Stimulated activated CD8-positive, alpha-beta memory T cell treated with anti-CD3 and anti-CD28 coated beads, Interleukin-12 subunit alpha, Interleukin-12 subunit beta, amount 100 ng/mL, for 24 hours (primary cell): ENCODE measurements at regions not wholly inside any gene's neighbourhood (a gene's known extent, or its start where the extent isn't known, plus 50 kb on each side); places are given as distances from the start of the nearest gene placed in this dataset.

Source experiments
- DNase-seq: peaks from one replicate; pipeline ENCODE4 v3.0.0-alpha.2; 2020; ENCODE audit errors: extremely low read depth

DNA sequence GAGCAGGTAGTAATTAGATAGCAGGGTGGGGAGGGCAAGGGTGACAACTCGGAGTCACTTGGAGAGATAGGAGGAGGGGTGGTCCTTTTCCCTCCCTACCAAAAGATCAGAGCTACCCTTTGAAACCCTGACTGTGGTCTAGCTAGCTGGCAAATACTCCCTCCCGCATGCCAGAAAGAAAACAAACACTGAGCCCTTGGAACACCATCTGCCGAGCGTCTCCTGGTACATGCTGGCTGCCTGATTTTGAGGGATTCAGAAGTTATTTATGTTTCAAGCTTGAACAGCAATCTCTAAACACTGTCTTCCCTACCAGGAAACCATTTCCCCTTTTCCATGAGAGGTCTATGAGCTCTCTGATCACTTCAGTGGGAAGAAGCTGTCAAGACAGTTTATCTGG lies 291.6 kb upstream of the CFAP20DC start:
- no peak for DNase-seq

DNA sequence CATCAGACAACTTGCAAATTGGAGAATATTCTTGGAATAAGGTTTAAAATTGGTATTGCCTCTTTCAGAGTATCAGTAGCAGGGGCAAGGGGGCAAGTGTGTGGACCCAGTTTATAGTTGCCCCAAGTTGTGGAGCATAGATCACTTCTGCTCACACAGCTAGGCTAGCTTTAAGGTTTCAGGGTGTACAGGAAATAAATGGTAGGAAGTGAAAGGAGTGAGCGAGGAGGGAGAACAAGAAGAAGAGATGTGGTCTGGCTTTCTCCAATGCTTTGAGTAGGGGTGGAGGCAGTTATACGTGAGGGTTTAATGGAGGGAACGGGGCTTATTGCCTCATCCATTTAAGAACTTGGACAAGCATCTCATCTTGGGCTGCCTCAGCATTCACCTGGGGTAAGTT lies 290.0 kb upstream of the CFAP20DC start:
- no peak for DNase-seq

DNA sequence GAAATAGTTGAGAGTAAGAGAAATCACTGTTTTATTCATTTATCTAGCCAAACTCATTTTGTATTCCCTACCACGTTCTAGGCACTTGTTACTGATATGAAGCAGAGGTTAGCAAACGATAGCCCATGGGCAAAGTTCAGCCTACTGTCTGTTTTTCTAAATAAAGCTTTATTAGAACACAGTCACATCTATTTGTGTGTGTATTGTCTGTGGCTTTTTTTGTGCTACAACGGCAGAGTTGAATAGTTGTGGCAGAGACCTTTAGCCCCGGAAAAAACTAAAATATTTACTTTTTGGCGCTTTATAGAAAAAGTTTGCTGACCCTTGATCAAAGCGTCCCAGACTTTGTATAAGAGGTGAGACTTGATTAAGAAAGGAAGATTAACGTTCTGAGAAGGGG lies 289.1 kb upstream of the CFAP20DC start:
- no peak for DNase-seq

DNA sequence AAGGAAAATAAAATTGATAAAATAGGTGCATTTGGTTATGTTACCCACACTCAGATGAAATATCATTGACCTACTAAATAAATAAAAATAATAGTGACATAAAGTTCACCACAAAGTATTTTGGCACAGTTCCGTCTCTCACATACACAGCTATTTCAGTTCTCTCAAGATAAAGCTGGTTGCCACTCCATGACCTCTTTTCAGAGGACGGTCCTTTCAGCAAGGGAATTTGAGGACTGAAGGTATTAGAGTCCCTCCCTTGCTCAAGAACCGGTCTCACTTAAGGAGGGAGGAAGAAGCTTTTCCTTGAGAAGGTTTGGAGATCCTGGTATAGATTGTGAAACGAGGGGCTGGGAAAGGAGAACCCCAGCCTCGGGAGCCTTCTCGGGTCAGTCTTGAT lies 285.5 kb upstream of the CFAP20DC start:
- no peak for DNase-seq

DNA sequence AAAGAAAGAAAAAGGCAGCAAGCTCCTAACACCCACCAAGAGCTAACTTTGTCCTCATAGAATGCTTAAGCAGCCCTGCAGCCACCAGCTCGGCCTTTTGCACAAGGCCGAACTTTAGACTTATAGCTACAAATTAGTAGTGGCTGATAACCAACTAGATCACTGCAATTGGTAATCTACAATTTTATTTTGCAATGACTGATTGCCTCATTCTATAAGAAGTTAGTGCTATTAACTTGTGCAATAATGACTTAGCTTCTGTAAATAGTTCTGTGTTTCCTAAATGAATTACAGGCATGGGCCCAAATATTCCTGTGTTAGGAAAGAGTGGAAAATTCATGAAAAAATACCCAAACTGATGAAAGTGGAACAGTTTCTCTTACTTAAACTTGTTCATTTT lies 284.8 kb upstream of the CFAP20DC start:
- no peak for DNase-seq

DNA sequence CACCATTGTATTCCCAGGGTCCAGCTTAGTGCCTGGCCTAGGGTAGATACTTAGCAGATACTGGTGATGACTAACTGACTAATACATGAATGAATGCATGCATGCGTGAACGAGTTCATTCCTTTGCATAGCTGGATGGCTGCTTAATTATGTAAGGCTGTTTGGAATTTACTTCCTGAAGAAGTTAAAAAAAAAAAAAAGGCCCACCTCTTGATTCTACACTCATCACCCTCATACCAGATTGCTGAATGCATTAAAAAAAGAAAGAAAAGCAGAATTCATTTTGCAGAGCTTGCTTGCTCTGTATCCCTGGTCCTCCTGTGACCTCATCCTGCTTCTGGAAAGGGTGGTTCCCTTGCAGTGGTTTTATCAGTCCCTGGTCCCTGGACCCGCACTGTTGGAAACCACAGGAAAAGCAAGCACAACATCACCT lies 277.6 kb upstream of the CFAP20DC start:
- no peak for DNase-seq

DNA sequence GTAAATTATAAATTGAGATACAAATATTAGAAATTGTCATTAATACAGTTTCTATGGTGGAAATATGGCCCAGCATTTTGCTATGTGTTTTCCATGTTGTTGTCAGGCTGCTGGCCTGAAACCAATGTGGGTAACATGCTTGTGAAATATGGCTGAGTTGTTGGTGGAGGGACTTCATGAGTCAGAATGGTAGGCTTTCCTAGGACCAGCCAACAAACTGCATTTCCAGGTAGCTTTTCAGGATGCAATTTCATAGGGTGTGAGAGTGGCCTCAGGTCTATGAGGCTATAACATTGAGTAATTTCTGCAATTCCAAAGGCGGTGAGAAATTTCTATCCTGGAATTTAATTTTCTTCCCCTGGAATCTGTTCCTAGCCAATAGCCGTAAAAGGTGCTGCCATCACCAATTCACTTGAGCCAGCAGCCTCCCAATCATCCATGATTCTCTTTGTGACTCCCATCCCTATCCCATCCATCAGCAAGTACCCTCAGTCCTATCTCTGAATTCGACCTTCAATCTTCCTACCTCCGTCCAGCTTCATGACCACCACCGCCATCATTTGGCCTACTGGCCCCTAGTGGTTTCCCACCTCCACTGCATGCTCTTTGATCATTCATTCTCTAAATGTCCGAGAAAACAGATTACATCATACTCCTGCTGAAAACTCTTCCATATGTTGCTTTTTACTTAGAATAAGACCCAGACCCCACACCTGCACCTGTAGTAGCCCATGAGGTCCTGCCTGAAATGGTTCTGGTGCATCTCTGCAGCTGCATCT lies 276.6 kb upstream of the CFAP20DC start:
- DNase-seq = no peak

DNA sequence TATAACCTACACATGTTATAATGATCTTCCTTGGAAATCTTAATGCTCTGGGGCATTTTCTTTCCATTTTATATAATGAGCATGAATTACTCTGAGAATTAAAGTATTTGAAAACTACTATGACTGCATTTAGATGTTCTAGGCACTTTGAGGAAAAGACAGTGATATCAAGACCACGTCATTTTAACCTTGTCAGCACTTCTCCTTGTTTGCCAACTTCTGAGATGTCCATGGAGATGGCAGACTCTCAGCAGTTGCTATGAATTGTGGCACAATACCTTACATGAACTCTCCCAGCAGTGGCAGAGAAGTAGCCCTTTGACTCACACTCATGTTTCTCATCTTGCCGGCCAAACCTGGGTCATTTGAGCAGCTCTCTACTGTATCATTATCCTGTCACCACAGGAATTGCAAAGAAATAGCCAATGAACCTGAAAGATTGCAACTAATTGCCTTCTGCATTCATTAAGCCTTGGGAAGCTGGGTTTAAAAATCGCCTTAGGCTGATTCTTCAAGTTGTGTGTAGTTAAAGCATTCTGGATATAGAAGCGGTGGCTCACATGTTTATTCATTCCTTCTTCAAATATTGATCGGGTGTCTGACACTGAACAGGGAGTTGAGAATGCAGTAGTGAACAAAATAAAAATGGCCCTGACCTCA lies 272.2 kb upstream of the CFAP20DC start:
- no peak for DNase-seq

DNA sequence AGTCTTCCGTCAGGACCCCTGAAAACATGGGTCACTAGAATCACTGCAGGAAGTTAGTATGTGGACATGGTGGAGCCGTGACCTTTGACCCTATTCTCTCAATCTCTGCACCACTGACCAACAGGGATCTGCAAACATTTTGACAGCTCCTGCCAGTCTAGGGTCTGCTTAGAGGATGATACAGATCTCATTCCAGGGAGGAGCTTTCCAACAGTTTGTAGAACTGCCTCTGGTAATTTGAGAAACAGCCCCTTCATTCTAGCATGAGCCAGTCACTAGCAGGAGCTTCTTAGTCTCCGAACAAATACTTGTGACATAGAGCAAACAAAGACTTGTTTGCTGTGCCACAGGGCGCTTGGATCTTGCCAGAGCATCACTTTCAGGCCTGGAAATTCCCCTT lies 270.3 kb upstream of the CFAP20DC start:
- no peak for DNase-seq

DNA sequence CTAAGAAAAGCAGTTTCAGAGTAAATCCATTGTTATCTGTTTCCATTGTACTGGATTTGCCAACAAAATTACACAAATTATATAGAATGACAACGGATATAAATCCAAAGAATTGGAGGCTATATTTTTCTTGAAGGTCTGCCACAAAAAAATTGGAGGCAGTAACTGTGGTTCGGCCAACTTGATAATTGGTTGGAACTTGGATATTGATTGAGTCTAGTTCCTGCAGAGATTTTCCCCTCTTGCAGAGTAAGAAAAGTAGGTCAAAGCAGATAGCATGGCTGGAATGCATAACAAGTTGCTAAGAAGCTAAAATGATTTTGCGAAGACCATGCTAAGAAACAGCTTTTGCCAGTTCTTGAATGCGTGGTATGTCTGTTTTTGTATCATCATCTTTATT lies 269.6 kb upstream of the CFAP20DC start:
- DNase-seq = no peak

DNA sequence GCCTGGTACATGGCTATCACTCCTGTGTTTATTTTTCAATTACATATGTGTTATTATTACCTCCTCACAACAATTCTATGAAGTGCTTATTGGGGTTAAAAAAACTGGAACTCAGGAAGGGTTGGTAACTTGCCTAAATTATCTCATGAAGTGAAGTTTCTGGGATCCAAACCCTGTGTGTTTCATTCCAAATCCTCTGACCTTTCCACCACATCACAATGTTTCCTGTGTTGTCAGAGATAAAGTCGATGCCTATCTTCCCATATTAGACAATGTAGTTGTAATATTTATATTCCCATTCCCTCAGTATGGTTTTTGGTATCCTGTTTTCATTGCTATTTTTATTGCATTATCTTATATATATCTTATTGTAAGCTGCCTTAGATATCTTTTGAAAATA lies 269.1 kb upstream of the CFAP20DC start:
- no peak for DNase-seq

DNA sequence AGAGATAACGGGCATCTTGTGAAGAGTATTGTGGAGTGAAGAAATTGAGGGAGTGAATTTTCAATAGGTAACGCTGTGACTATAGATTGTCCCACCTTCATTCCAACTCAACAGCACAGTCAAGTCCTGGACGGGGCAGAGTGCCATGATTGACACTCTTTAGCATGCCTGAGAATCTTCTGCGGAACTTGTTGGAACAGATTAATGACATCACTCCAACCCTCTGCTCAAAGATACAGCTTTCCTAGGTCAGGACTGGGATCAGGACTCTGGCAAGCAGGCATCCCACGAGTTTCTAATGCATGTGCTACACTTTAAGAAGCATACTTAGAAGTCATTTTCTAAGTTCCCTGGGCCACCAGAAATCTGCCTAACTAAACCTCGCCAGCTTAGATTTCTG lies 267.6 kb upstream of the CFAP20DC start:
- no peak for DNase-seq

DNA sequence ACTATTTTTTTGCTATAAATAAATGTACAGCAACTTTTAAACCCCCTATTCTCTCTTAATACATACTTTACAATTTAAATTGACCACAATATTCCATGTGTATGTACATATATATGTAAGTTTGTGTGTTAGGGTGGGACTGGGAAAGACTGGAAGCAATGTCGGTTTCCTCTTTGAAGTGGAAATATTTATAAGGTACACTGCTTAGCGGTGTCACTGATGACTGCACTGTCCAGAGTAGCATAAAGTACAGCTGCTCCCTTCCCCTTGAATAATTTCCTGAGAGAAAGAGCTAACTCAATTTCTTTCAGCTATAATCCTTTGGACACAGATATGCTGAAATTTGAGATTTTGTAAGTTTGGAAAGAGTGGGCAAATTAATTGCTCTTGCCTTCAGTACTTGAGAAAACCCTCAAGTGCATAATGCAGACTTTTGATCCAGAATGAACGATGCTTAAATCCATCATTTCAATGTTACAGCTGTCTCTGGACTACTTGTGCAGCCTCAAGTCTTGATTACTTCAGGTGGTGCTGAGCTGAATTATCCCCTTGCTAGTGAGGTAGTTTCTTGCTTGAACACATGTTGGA lies 267.0 kb upstream of the CFAP20DC start:
- no peak for DNase-seq

DNA sequence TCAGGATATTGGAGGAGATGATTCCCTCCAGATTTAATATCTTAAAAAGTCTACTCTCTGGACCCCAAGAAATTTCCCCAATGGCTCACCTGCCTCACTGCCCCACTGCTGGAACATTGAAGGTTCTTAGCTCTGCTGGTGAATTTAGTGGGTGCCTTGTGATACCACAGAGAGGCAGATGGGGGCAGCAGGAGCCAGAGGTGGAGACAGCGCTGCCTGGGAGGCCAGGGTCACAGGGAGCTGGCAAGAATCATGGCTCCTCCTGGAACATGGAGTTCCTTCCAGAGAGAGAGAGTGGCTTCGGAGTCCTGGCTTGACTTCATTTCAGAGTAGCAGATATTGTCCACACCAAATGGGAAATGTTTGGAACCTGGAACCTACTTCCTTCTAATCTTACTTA lies 263.5 kb upstream of the CFAP20DC start:
- DNase-seq = peak; percentile 12

DNA sequence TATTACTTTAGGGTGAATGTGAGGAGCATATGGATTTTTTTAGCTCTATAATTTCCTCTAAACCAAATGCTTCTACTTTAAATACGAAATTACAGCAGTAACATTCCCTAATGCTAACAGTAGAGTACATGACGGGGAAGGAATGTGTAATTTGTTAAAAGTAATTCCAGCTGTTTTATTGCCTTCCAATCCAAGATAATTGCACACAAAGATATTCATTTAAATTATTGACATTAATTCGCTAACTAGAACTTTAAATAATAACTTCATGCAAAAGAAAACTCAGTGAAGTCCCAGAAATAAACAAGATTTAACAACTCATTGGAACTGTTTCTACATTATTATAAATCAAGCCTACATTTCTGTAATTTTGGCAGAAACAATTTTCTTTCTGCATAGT lies 261.4 kb upstream of the CFAP20DC start:
- no peak for DNase-seq

DNA sequence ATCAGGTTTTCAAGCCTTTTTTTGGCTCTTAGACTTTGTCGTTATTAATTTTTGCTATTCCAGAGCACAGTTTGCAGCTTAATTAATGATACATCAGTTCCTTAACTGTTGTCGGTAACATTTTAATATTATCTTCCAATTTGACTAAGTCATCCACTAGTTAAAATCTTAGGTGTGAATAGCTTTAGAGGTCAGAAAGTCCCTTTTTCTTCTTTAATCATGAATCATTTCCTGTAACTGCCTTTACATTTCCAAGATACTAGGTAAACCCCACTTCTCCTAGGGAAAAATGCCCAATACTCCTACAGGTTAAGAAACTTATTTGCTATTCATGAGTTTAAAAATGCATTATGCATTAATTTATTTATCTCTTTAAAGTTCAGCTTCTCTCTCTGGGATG lies 260.9 kb upstream of the CFAP20DC start:
- no peak for DNase-seq

DNA sequence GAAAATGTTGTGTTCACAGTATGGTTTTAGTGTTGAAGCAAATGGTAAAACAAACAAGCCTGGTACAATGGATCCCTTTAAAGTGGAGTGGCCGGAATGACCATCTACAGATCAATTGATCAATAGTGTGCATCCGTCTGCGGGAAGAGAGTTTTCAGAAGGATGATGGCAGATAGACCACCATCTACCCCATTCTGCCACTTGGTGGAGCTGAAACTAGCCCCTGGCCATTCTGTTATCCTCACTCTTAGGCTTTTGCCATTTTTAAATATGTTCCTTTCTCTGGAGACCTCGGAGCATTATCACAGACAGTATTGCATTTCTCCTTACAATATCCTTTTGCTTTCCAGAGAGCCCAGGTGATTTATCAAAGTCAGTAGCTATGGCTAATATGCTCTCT lies 258.9 kb upstream of the CFAP20DC start:
- DNase-seq = no peak

DNA sequence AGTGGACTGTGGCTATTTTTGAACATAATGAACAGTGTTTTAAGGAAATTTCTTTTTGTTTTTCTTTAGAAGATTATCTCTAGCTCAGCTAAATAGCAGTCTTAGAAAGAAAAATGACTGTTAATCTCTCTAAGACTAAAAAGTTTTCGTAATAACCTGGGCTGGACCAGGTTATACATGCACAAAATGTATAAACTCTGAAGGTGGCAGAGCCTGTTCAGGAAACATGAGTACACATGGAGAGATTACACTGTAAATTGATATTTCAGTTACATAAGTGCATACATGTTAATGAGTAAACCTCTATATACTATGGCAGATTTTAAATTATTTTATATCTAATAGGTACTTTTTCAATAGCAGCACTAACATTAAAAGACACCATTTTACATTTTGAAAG lies 258.2 kb upstream of the CFAP20DC start:
- no peak for DNase-seq

DNA sequence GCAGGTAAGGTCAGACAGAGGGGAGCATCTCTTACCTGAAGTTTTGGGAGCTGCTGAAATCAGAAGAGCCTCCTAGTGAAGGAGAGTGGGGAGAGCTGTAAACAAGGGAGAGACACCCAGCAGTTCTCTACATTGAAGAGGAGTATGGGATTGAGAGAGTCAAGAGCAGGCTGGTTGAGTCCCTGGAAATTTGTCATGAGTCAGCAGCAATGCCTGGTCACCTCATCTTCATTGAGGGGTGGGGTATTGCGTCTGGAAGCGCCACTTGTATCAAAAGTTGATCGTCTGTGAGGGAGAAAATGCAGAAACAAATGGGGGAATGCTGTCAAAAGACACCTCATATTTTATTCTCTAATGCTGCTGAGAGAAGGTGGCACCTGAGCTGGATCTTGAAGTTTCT lies 256.6 kb upstream of the CFAP20DC start:
- no peak for DNase-seq

DNA sequence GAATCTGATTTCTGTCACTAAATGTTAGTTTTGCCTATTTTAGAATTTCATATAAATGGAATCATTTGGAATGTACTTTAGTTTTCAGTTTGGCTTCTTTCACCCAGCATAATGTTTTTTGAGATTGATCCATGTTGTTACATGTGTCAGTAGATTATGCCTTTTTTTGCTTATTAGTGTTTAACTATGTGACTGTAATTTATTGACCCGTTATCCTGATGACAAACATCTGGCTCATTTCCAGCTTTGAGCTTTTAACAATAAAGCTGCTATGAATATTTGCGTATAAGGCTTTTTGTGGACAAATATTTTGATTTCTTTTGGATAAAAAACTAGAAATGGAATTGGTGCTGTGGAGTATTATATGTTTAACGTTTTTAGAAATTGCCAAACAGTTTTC lies 254.5 kb upstream of the CFAP20DC start:
- no peak for DNase-seq

DNA sequence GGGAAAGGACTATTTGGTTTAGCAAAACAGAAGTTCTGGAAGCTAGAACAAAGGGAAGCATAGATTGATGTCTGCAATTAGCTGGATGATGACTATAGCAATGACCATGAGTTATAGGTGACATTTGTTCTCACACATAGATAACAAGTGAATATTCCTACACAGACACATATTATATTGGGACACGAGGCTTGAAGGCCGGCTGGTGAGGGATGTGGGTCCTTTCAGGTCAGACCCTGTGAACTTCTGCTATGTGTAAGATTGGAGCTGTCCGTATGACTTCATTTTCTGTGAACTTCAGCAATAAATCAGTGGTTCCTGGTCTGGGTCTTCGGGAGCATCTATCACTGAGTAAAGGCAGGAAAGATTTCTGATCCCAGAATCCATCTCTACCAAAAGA lies 253.6 kb upstream of the CFAP20DC start:
- no peak for DNase-seq

DNA sequence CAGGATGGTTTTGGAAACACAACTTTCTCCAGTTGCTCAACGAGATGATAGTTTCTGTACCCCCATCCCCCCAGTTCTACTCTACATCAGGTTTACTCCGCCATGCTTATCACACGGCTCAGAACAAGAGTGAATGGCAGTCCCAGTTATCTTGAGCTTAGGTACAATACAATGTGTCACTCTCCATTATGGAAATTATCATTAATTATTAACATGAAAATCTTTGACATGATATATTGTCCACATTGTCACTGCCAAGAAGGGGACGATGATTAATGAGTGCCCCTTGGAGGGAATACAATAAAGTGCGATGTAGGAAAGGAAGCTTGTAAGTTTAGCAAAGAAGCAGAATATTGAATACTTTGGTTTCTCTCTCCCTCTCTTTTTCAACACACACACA lies 252.6 kb upstream of the CFAP20DC start:
- no peak for DNase-seq

DNA sequence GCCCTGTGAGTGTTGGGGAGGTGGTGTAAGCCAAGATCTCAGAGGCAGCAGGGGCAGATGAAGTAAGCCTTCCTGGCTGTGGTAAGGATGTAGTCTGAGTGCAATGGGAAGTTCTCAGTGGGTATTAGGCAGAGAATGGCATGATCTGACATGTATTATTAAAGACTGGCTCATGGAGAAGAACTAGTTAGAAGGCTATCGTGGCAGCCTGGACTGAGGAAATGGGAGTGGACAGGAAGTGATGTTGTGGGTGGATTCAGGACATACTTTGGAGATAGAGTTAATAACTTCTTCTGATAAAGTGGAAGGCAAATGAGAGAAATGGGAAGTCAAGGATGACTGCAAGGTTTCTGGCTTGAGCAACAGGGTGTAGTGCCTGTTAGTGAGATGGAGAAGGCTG lies 250.9 kb upstream of the CFAP20DC start:
- no peak for DNase-seq
